Parathyroid adenoma (tissue), 2 donors: ENCODE measurements at regions not wholly inside any gene's neighbourhood (a gene's known extent, or its start where the extent isn't known, plus 50 kb on each side); places are given as distances from the start of the nearest gene placed in this dataset.

Experiments used
- H2AFZ ChIP-seq: fragments of 300-600 bp; sonication (generic); one replicate; pipeline ENCODE4 v1.7.0; 2017; ENCODE audit warnings: antibody characterized with exemption, mild to moderate bottlenecking
- H3K27ac ChIP-seq: fragments of 300-600 bp; sonication (generic); one replicate; pipeline ENCODE4 v1.7.0; 2017
- H3K27me3 ChIP-seq: fragments of 300-600 bp; sonication (generic); one replicate; pipeline ENCODE4 v1.7.0; 2017; ENCODE audit warnings: low read length; ENCODE audit not compliant: control insufficient read depth, insufficient read depth
- H3K36me3 ChIP-seq: fragments of 300-600 bp; sonication (generic); one replicate; pipeline ENCODE4 v1.7.0; 2017; ENCODE audit warnings: low read length; ENCODE audit not compliant: control insufficient read depth, insufficient read depth
- H3K4me1 ChIP-seq: fragments of 300-600 bp; sonication (generic); one replicate; pipeline ENCODE4 v1.7.0; 2017; ENCODE audit warnings: control low read depth
- H3K4me2 ChIP-seq: fragments of 300-600 bp; sonication (generic); one replicate; pipeline ENCODE4 v1.7.0; 2017; ENCODE audit warnings: low read length
- H3K4me3 ChIP-seq: fragments of 300-600 bp; sonication (generic); one replicate; pipeline ENCODE4 v1.7.0; 2017; ENCODE audit warnings: low read depth, low read length
- H3K79me2 ChIP-seq: fragments of 300-600 bp; sonication (generic); one replicate; pipeline ENCODE4 v1.7.0; 2017; ENCODE audit warnings: control low read depth
- H3K9ac ChIP-seq: fragments of 300-600 bp; sonication (generic); one replicate; pipeline ENCODE4 v1.7.0; 2017; ENCODE audit warnings: mild to moderate bottlenecking
- H3K9me3 ChIP-seq: fragments of 300-600 bp; sonication (generic); one replicate; pipeline ENCODE4 v1.7.0; 2017; ENCODE audit warnings: low read length; ENCODE audit not compliant: control insufficient read depth
- TF ChIP-seq, protein P1 (sequence below): fragments of 300-600 bp; sonication (generic); IDR thresholded peaks from one replicate; pipeline ENCODE4 v1.7.0; 2017; ENCODE audit warnings: antibody characterized with exemption, mild to moderate bottlenecking
- donor health status: primary hyperparathyroidism.

DNA sequence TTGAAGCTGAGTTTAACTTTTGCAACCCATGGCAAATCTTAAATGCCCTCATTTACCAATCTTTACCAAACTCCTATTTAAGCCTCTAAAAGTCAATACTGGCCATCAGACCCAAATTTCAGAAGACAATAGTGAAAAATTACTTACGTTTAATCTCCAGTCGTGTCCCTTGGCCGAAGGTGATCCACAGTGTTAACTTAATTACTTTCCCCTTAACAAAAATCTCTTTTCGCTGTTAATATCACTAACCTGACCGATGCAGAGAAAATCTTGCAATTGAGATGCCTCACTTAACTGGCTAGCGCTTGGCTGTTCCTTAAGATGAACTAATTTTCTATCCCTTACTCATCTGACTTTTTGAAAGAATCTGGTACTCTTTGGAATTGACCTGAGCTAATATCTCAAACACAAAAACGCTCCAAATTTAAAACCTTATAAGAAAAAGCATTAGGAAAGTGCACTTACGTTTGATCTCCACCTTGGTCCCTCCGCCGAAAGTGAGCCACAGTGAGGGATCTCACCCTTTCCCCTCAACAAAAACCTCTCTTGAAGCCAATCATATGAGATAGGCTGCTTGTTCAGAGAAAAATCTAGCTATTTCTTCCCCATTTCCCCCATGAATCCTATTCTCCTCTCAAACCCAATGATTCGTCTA is 169.1 kb downstream of the RPIA start:
- no peak overlapping the region for H2AFZ ChIP-seq
- H3K27ac ChIP-seq: no peak overlapping the region
- H3K4me2 ChIP-seq: no peak overlapping the region
- no peak overlapping the region for H3K9ac ChIP-seq
- no peaks in the 10 kb centered on the region for H3K4me1 ChIP-seq
- no peaks in the 10 kb centered on the region for H3K27me3 ChIP-seq
- H3K36me3 ChIP-seq: no peaks in the 10 kb centered on the region
- H3K4me3 ChIP-seq: no peak overlapping the region
- no peaks in the 10 kb centered on the region for H3K79me2 ChIP-seq
- TF ChIP-seq, protein P1, sequence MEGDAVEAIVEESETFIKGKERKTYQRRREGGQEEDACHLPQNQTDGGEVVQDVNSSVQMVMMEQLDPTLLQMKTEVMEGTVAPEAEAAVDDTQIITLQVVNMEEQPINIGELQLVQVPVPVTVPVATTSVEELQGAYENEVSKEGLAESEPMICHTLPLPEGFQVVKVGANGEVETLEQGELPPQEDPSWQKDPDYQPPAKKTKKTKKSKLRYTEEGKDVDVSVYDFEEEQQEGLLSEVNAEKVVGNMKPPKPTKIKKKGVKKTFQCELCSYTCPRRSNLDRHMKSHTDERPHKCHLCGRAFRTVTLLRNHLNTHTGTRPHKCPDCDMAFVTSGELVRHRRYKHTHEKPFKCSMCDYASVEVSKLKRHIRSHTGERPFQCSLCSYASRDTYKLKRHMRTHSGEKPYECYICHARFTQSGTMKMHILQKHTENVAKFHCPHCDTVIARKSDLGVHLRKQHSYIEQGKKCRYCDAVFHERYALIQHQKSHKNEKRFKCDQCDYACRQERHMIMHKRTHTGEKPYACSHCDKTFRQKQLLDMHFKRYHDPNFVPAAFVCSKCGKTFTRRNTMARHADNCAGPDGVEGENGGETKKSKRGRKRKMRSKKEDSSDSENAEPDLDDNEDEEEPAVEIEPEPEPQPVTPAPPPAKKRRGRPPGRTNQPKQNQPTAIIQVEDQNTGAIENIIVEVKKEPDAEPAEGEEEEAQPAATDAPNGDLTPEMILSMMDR: no peak
- no peaks in the 10 kb centered on the region for H3K9me3 ChIP-seq

DNA sequence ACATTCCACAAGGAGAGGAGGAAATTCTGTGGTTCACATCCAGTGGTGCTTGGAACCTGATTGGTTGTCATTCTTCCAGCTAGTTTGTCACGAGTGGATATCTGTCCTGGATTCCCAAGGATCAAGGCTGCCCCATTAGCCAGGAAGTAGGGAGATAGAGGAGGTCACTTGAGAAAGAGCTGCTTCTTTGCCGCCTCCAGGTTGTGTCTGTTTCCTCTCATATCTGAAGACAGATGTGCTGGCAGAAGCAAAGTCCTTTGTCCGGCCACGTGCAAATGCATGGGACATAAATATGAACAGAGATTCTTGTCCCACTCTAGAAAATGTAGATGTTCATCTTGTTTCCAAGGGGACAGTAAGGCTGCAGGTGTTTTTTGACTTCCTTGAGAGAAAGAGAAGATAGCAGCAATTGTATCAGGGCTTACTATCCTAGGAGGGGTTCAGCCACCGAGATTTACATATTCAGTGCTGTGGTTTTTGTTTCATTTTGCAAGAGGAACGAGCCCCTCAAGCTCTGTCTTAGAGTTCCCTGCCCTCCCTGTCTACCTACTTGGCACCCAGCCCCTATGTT is 174.4 kb downstream of the RPIA start:
- no peak overlapping the region for H2AFZ ChIP-seq
- H3K27ac ChIP-seq: no peak overlapping the region
- H3K9ac ChIP-seq: no peak overlapping the region
- H3K36me3 ChIP-seq: no peaks in the 10 kb centered on the region
- TF ChIP-seq, protein P1: no peak
- no peak overlapping the region for H3K4me2 ChIP-seq
- no peaks in the 10 kb centered on the region for H3K27me3 ChIP-seq
- H3K4me3 ChIP-seq: no peak overlapping the region
- no peaks in the 10 kb centered on the region for H3K79me2 ChIP-seq
- no peaks in the 10 kb centered on the region for H3K9me3 ChIP-seq
- no peaks in the 10 kb centered on the region for H3K4me1 ChIP-seq

DNA sequence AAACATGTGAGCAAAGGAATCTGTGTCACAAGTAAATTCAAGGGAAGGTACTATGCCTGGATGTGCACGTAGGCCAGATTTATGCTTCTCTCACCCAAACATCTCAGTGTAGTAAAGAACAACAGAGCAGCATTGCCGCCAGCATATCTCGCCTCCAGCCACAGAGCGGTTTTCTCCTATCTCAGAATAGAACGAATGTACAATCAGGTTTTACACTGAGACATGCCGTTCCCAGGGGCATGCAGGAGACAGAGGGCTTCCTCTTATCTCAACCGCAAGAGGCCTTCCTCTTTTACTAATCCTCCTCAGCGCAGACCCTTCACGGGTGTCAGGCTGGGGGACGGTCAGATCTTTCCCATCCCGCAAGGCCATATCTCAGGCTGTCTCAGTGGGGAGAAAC is 175.3 kb downstream of the RPIA start:
- H3K9ac ChIP-seq: no peak overlapping the region
- TF ChIP-seq, protein P1: no peak
- no peaks in the 10 kb centered on the region for H3K9me3 ChIP-seq
- H3K79me2 ChIP-seq: no peaks in the 10 kb centered on the region
- H3K27ac ChIP-seq: no peak overlapping the region
- H3K27me3 ChIP-seq: no peaks in the 10 kb centered on the region
- H3K4me2 ChIP-seq: no peak overlapping the region
- no peak overlapping the region for H3K4me3 ChIP-seq
- no peaks in the 10 kb centered on the region for H3K36me3 ChIP-seq
- no peaks in the 10 kb centered on the region for H3K4me1 ChIP-seq
- no peak overlapping the region for H2AFZ ChIP-seq

DNA sequence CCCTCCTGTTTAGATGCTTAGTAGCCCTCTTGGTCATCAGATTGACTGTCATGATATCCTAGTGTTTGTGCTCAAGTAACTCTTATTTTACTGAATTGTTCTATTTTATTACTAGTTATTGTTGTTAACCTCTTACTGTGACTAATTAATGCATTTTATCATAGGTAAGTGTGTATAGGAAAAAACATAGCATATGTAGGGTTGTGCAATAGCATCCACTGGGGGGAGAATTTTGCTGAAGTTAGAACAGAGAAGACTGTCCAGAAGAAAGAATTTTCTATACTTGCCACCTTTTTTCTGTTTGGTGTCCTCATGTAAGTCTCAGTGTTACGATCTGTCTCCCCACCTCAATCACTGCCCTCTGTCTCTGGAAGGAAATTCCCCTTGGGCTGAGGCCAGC is 177.4 kb downstream of the RPIA start:
- Histone ChIP-seq H3K9ac (no peak overlapping the region), H2AFZ (no peak overlapping the region), H3K4me1 (no peaks in the 10 kb centered on the region), H3K79me2 (no peaks in the 10 kb centered on the region), H3K4me3 (no peak overlapping the region), H3K27ac (no peak overlapping the region), H3K36me3 (no peaks in the 10 kb centered on the region), H3K4me2 (no peak overlapping the region), H3K27me3 (no peaks in the 10 kb centered on the region), H3K9me3 (no peaks in the 10 kb centered on the region)
- TF ChIP-seq, protein P1: no peak
